Gastrocnemius medialis (tissue), 4 donors: ENCODE measurements at regions not wholly inside any gene's neighbourhood (a gene's known extent, or its start where the extent isn't known, plus 50 kb on each side); places are given as distances from the start of the nearest gene placed in this dataset.

Experiments
- ATAC-seq, 2 donors: fragments of 150-250 bp; one replicate each; pipeline ENCODE4 v1.9.1; 2016
- DNase-seq, 2 donors: peaks; one replicate each; pipeline ENCODE4 v3.0.0-alpha.2; 2019
- H3K27ac ChIP-seq, 4 donors: fragments of 200-600 bp; sonication (generic); 1 replicate in 1 of 4; 2 replicates in 3 of 4; pipeline ENCODE4 v1.5.1; 2016 to 2018; ENCODE audit warnings: mild to moderate bottlenecking in 2 of 4, moderate library complexity in 1 of 4
- H3K27me3 ChIP-seq, 3 donors: fragments of 200-600 bp; sonication (generic) in 2 of 3; 1 replicate in 1 of 3; 2 replicates in 2 of 3; pipeline versions ENCODE4 v1.5.1 to v1.6.0; 2016 to 2019; ENCODE audit warnings: mild to moderate bottlenecking in 1 of 3, moderate library complexity in 1 of 3
- H3K36me3 ChIP-seq, 2 donors: fragments of 200-600 bp; sonication (generic) in 1 of 2; one replicate each; pipeline ENCODE4 v1.5.1; 2017 to 2018
- H3K4me1 ChIP-seq, 2 donors: fragments of 200-600 bp; sonication (generic) in 1 of 2; one replicate each; pipeline ENCODE4 v1.5.1; 2016 to 2017; ENCODE audit warnings: mild to moderate bottlenecking in 2 of 2
- H3K4me3 ChIP-seq, 4 donors: fragments of 200-600 bp; sonication (generic) in 3 of 4; 1 replicate in 1 of 4; 2 replicates in 3 of 4; pipeline ENCODE4 v1.5.1; 2016 to 2019; ENCODE audit warnings: mild to moderate bottlenecking in 2 of 4
- H3K9me3 ChIP-seq, 3 donors: fragments of 200-600 bp; sonication (generic) in 2 of 3; 1 replicate in 1 of 3; 2 replicates in 2 of 3; pipeline ENCODE4 v1.5.1; 2016 to 2019
- CTCF ChIP-seq, 5 experiments: fragments of 450-650 bp in 3 of 5; fragments of 200-600 bp in 2 of 5; sonication (generic) in 2 of 5; IDR thresholded peaks in 4 of 5; conservative IDR thresholded peaks in 1 of 5; 1 replicate in 4 of 5; 2 replicates in 1 of 5; pipeline ENCODE4 v1.5.1; 2016 to 2019; ENCODE audit warnings: antibody characterized with exemption in 5 of 5, mild to moderate bottlenecking in 3 of 5, moderate library complexity in 3 of 5
- POLR2A ChIP-seq, 2 donors: fragments of 450-650 bp; IDR thresholded peaks; one replicate each; pipeline ENCODE4 v1.6.1; 2017; ENCODE audit warnings: antibody characterized with exemption in 2 of 2, mild to moderate bottlenecking in 2 of 2, moderate library complexity in 2 of 2
- in situ Hi-C, 4 donors: fragments of 200-750 bp; cut with MboI; loops; one replicate each; pipeline versions ENCODE4 v1.15.0 to v1.8.0; 2017; ENCODE audit warnings: low sequenced_read_pairs in 4 of 4
- intact Hi-C: fragments of 100-400 bp; cut with DNase I; formaldehyde crosslinking; loops from one replicate; pipeline ENCODE4 v1.15.1; 2023; ENCODE audit warnings: low total_unique reads

- ATAC-seq: no peak
- Histone ChIP-seq H3K27me3 (no peaks in the 10 kb centered on the region), H3K9me3 (no peaks in the 10 kb centered on the region), H3K4me1 (no peaks in the 10 kb centered on the region), H3K27ac (no peak overlapping the region), H3K36me3 (no peaks in the 10 kb centered on the region), H3K4me3 (no peak overlapping the region)
- in situ Hi-C loops: no loop called here
- intact Hi-C loops: no loop called here
- TF ChIP-seq CTCF (IDR thresholded peaks at IDR 0.05 in 4 of 5, conservative IDR thresholded peaks at IDR 0.05 in 1 of 5) (no peak), POLR2A (IDR thresholded peaks at IDR 0.05) (no peak)
- DNase-seq: no peak
These were observed 1956.0 kb upstream of the LRRTM1 start for GRCh38 chr2:82260521-82260920.

GRCh38 chr2:82259551-82259950 lies 1955.0 kb upstream of the LRRTM1 start:
- H3K36me3 ChIP-seq: no peaks in the 10 kb centered on the region
- in situ Hi-C loops: no loop called here
- DNase-seq (no peak), ATAC-seq (no peak)
- H3K27ac ChIP-seq: no peak overlapping the region
- intact Hi-C loops: no loop called here
- H3K4me1 ChIP-seq: no peaks in the 10 kb centered on the region
- no peaks in the 10 kb centered on the region for H3K27me3 ChIP-seq
- H3K9me3 ChIP-seq: no peaks in the 10 kb centered on the region
- no peak overlapping the region for H3K4me3 ChIP-seq
- TF ChIP-seq POLR2A (IDR thresholded peaks at IDR 0.05) (no peak), CTCF (IDR thresholded peaks at IDR 0.05 in 4 of 5, conservative IDR thresholded peaks at IDR 0.05 in 1 of 5) (no peak)

GRCh38 chr2:82257796-82258555 lies 1953.4 kb upstream of the LRRTM1 start:
- Histone ChIP-seq H3K9me3 (no peaks in the 10 kb centered on the region), H3K36me3 (no peaks in the 10 kb centered on the region), H3K27ac (no peak overlapping the region), H3K27me3 (no peaks in the 10 kb centered on the region), H3K4me3 (no peak overlapping the region), H3K4me1 (no peaks in the 10 kb centered on the region)
- in situ Hi-C loops: no loop called here
- ATAC-seq (no peak), DNase-seq (no peak)
- TF ChIP-seq POLR2A (IDR thresholded peaks at IDR 0.05) (no peak), CTCF (IDR thresholded peaks at IDR 0.05 in 4 of 5, conservative IDR thresholded peaks at IDR 0.05 in 1 of 5) (no peak)
- intact Hi-C loops: no loop called here

- H3K36me3 ChIP-seq: no peaks in the 10 kb centered on the region
- ATAC-seq (no peak), DNase-seq (no peak)
- TF ChIP-seq CTCF (IDR thresholded peaks at IDR 0.05 in 4 of 5, conservative IDR thresholded peaks at IDR 0.05 in 1 of 5) (no peak), POLR2A (IDR thresholded peaks at IDR 0.05) (no peak)
- no peaks in the 10 kb centered on the region for H3K4me1 ChIP-seq
- in situ Hi-C loops (no loop called here), intact Hi-C loops (no loop called here)
- no peak overlapping the region for H3K27ac ChIP-seq
- H3K9me3 ChIP-seq: no peaks in the 10 kb centered on the region
- H3K4me3 ChIP-seq: no peak overlapping the region
- no peaks in the 10 kb centered on the region for H3K27me3 ChIP-seq
These were observed 1952.6 kb upstream of the LRRTM1 start for GRCh38 chr2:82256983-82257632.
